ENCODE measurements at regions not wholly inside any gene's neighbourhood (a gene's known extent, or its start where the extent isn't known, plus 50 kb on each side); places are given as distances from the start of the nearest gene placed in this dataset.

DNA sequence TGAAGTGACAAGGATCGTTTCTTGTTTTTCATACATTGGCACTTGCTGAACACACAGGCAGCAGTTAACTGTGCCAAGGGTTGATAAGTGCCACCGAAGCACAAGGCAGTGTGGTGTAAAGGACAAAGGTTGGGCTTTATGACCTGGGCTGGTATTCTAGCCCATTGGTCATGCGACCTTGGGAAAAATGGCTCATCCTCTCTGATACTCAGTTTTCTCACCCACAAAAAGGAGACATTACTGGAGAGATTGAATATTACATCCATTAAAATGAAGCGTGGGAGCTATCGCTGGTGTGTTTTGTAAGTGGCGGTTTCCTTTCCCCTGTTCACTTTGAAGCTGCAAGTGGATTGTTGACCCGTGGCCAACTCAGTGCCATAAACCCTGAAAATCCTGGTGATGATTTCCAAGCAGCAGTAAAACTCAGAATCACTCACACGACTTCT, 216.9 kb downstream of the HAPSTR1 start:
- DNase-seq, result no peak

DNA sequence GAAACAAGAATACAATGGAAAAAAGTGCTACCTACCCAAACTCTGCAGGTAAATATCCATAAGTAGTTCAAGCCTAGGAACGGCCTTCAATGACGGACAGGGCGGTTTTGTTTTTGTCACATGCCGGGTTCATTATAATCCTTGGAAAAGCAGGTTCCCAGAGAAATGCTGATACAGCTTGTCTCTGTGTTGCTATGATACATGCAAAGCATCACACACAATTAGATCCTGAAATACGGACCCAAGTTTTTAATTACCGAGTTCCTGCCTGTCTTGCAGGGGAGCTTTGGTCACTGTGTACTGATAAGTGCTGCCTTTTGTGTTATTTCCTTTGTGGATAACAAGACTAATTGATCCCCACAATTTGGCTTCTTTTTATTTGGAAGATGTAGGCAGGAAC, 217.4 kb downstream of the HAPSTR1 start:
- no peak for DNase-seq

DNA sequence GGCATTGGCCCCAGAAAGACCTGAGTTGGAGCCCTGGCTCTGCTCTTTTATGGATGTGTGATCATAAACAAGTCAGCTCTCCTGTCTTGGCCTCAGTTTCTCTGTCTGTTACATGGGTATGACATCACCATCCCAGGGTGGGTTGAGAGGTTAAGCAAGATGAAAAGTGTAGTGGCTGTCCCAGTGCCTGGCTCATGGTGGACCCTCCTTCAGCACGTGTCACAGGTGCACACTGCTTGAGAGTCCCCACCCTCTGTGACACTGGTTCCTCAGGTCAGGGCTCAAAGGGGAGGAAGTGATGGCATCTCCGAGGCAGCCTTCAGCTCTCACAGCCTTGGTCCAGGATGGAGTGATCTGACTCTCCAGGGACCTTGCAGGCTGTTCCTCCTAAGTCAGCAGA, 218.4 kb downstream of the HAPSTR1 start:
- no peak for DNase-seq

DNA sequence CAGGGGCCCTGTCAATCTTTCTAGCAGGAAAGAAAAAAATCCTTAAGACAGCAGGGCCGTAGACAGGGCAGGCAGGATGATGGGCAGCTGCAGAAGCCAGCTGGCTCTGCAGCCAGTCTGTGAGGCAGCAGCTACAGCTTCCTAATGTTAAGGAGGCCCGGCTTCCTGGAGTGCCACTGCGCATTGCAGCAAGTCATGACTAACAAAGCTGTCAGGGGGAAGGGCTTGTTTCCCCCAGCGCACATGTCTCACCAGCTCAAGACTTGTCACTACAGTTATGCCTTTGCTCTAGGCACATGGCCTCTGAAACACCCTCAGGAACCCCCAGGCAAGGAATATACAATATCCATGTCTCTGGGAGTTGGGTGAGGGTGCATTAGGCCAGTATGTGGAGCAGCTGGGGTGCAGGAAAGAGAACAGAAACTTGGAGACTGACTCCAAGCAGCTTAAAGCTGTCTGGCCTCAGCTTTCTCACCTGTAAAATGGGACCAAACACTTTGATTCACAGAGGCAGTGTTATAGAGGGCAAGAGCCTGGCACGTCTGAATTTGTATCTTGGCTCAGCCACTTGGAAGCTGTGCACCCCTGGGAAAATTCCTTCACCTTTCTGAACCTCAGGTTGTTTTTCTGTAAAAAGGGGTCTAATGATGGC, 220.0 kb downstream of the HAPSTR1 start:
- no peak for DNase-seq

DNA sequence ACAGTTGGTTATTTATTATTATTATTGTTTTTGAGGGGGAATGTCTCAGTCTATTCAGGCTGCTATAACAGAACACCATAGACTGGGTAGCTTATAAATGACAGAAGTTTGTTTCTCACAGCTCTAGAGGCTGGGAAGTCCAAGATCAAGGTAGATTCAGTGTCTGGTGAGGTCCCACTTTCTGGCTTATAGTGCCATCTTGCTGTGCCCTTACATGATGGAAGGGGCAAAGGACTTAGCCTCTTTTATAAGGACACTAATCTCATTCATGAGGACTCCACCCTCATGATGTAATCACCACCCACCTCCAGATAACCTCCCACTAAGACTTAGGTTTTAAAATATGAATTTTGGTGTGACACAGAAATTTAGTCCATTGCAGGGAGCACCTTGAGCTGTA, 224.6 kb downstream of the HAPSTR1 start:
- DNase-seq, result no peak

DNA sequence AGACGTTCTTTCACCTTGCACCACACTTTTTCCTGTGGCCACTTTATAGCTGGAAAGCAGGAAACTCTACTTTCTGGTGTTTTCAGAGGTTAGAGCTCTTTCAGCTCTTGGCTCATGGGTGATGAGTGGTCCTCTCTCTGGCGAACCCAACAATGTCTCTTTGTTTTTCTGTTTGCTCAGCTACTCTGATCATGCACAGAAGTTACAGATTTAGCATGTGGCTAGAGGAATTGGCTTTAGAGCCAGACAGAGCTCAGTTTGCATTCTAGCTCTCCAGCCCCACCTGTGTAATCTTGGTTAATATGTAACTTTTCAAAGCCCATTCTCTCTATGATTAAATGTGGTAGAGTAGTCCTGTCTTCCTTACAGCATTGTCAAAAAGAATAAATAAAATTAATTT, 225.2 kb downstream of the HAPSTR1 start:
- no peak for DNase-seq

DNA sequence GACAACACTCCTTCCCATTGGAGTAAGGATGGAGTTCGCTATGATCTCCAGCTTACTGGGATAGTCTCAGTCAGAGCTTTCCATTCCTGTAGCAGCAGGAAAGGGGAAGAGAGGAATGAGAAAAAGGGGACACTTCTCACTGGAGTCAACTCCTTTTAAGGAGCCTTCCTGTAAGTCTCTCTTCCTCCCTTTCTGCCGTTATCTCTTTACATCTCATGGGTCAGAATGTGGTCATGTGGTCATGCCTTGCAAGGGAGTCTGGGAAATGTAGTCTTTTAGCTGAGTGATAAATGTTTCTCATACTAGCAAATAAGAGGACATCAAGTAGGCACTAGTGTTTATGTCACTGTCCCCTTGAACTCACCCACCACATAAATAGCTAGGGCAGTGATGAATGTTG, 227.3 kb downstream of the HAPSTR1 start:
- DNase-seq, result no peak

DNA sequence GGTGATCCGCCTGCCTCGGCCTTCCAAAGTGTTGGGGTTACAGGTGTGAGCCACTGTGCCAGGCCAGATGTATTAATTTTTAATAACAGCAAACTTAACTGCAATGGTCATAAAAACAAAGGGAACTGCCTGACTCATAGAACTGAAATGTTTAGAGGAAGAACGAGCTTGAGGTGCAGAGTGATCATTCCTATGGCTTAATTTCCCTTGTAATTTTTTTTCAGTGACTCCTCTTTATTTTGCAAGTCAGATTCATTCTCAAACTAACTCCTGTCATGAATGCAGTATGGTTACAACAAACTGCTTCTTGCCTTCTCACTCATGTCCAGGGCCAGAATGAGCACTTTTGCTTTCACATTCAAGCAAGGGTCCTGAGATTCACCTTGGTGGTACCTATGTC, 231.3 kb downstream of the HAPSTR1 start:
- no peak for DNase-seq

DNA sequence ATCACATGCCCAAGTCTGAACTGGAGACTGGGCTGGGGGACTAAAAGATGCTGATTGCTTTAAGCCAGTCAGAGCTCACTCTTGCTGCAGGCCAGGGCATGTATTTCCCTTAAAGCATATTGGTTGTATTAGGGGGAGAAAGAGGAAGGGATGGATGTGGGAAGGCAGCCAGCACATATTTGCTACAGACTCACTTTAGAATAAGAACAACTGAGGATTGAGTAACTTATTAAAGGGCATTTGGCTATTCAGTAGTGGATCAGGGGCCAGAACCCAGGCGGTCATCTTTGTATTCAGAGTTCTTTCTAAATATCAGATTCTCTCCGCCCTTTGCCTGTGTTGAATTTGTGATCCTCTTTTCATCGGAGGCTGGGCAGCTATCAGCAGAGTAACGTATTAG, 231.7 kb downstream of the HAPSTR1 start:
- DNase-seq, result no peak

DNA sequence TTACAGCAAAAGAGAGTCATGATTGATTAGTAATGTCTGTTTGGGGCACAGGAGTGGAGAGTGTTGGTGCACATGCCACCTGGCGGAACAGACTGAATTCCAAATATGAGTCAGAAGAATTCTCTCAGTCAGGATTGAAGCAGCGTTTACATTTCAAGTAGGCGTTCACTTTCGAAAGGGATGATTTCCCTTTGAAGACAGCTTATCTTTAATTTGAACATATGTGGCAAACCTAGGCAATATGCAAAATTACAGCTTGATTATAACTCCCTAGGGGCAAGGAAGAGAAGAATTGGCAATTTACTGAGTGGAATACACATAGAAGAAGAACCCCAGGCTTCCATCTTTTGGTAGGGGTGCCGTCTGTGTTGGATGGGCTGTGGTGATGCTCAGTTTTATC, 235.8 kb downstream of the HAPSTR1 start:
- DNase-seq, result no peak

DNA sequence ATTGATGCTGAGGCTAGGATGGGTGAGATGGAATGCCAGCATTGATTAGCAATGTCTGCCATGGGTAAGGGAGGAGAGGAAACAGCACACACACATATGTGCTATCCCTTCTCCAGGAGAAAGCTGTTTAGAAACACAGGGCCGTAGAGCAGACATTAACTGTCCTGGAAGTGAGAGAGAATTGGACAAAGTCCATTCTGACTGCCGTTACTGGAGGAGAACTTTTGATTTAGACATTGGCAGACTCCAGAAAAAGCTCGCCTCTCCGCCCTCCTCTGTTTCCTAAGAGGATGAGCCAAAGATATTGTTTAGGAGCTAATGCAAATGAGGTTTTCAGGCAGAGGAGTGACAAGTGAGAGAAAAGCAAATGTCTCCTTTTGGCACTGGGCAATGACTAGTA, 237.0 kb downstream of the HAPSTR1 start:
- no peak for DNase-seq

DNA sequence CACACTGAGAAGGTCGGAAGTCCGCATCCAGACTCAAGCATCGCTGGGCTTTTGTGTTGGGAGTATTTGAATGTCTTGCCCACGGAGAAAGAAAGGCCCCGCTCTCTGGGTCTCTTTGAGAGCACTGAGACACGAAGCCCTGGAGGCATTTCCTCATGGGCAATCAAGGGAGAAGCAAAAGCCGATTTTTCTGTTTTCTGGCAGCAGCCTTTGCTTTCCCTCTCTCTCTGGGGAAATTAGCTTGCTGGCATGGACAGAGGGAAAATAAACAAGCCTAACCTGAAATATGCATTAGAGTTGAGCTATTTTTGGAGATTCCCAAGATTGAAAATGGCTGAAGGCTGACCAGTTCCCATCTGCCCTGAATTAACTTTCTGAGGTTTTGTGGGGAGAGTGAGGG, 238.7 kb downstream of the HAPSTR1 start:
- DNase-seq, result no peak

DNA sequence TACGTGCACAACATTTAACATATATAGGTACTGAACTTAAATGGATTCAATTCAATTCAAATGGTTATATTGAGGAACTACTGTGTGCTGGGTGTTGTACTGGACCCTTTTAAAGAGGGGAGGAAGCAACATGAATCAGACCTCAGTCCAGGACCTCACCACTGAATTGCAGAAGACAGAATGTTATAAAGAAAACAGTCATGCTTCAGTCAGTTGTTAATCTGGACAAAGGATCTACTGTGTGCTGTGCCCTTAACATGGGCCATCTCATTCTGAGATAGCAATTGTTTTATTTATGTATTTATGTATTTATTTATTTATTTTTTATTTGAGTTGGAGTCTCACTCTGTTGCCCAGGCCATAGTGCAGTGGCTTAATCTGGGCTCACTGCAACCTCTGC, 240.1 kb downstream of the HAPSTR1 start:
- DNase-seq, result no peak

DNA sequence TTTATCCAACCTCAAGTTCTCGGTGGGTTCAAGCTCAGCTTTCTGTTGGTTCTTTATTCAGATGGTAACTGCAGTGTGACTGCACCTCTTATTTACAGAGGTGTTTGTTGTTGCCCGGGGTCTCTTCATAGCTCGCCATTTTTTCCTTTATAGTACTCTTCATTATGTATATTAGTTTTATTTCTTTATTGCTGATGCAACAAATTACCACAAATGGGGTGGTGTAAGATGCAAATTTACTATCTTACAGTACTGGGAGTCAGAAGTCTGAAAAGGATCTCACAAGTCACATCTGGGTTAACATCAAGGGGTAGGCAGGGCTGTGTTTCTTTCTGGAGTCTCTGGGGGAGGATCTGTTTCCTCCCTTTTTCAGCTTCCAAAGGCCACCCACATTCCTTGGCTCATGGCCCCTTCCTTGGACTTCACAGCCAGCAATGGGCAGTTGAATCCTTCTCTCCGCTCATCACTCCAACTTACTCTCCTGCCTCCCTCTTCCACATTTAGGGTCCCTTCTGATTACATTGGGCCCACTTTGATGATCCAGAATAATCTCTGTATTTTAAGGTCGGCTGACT, 241.2 kb downstream of the HAPSTR1 start:
- no peak for DNase-seq

DNA sequence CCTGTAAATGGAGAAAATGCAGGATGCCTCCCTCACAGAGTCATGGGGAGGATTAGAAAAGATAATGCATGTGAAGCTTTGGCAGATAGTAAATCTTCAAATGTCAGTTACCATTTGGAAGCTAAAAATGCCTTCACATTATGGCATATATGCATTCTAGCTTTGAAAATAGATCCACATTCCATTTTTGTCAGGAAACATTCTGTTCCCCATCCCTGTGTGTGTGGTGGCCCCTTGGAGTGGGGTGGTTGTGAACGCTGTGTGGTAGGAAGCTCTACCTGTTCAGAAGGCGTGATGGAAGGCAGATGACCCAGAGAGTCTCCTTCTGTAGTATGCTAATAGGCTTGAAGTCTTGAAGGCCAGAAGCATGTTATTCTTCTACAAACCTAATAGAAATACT, 242.0 kb downstream of the HAPSTR1 start:
- DNase-seq, result no peak

DNA sequence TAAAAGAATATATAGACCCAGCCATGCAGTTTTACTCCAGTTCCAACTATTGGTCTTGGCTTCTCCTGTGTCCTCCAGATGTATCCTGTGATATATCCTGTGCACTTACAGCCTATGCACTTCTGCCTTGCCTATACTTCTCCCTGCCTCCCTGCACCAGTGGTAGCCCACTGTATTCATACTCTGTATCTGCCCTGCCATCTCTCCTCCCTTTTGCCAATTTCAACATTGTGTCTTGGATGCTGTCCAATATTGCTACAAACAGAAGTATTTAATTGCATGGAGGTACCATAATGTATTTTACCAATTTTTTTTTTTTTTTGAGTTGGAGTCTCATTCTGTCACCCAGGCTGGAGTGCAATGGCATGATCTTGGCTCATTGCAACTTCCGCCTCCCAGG, 242.7 kb downstream of the HAPSTR1 start:
- DNase-seq, result no peak

DNA sequence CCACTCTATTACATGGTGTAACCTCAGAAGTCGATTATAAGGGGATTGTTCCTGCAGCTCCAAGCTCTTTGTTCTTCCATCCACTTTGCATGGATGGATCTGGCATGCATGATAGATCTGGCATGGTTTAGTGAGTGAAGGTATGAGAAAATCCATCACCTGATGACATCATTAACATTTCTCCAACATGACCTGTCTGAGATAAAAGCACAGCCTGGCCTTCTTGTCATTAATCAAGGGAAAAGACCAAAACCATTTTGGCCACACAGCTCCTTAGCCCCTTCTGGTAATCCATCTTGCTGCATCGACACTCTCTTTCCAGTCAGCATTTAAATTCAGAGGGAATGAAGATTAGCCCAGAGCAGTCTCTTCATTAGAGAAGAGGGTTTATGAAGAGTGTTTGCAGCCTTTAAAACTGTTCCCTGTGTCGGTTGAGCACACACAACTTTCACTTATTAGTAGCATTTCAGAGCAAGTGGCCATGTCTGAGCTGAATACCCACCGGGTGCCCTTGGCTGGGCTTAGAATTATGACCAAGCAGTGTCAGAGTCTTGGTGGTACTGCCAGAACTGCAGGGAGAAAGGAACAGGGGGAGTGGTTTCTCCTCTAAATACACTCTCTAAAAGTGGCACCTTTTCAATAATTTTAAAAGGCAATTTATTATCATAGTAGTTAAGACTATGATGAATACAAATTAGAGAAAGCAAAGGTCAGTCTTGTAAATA, 246.0 kb downstream of the HAPSTR1 start:
- no peak for DNase-seq

DNA sequence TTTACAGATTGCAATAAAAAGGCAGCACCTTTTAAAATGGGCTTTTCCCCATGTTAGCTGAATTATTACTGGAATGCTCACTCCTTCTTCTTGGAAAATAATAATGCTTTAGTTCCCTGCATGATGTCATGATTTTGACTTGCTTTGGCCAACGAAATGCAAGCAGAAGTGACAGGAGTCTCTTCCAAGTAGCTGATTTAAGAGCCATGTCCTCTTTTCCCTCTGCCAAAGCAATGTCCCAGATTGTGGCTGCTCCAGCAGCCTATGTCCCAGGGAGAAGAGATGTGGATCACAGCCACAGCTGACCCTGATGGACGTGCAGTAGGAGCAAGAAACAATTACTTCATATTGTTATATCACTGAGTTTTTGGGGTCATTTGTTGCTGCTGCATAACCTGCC, 246.6 kb downstream of the HAPSTR1 start:
- no peak for DNase-seq

DNA sequence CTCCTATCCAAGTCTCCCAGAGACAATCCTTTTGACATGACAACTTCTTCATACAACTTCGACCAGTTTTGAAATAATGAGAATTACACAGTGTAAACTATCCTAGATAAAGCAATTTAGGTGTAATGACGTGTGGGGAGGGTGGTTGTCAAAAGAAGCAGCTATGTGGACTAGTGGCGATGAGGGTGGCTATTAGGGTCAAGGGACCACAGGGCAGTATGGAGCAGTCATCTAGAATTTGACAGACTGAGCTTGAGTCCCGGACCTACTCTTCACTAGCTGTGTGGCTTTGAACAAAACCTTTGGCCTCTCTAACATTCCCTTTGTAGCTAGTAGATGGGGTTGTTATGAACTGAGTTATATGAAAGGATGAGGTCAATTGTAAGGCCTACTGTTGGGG, 247.1 kb downstream of the HAPSTR1 start:
- no peak for DNase-seq

DNA sequence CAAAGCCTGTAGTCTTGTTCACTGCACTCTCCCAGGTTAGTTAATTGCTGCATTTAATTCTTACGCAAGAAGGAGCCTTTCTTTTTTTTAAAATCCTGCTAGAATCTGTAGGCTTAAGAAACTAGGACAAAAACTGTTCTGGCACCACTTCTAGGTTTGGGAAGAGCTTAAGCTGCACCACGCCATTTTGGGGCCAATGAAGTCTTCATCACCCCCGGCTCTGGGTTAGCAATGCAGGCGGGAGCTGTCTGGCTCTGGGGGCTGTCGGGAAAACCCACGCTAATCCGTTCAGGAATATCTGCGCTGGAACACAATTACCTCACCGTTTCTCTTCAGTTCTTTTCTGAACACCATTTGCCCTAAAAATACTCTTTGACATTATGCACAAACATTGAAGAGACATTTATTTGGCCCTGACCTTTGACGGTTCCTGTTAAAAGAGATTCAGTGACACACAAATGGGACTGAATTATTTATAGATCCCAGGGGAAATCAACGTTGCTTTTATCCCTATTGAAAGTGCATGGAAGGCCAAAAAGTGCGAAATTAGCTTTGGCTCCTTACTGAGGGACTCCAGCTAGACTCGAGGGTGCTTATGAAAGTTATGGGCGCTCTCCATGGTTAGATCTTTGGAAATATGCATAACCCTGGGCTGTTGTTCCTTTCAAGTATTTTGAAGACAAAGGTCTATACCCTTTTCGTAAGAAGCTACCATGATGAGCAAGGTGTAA, 249.2 kb downstream of the HAPSTR1 start:
- DNase-seq, result no peak

DNA sequence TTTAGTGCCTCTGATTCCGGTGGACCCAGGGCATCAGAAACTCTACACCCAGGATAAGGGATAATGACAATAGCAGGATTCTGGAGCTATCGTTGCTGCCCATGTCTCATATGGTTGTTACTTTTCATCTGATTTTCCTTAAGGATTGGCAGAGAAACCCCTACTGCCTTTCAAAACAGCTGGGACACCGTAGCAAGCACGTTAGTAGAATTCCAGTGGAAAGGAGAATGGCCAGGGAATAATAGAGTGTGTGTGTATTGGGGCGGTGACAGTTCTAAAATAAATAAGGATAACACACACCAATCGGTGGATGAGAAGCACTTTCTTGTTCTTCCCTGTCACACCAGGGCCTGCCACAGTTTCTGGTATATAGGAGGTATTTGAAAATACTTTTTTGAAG, 251.8 kb downstream of the HAPSTR1 start:
- DNase-seq, result no peak

DNA sequence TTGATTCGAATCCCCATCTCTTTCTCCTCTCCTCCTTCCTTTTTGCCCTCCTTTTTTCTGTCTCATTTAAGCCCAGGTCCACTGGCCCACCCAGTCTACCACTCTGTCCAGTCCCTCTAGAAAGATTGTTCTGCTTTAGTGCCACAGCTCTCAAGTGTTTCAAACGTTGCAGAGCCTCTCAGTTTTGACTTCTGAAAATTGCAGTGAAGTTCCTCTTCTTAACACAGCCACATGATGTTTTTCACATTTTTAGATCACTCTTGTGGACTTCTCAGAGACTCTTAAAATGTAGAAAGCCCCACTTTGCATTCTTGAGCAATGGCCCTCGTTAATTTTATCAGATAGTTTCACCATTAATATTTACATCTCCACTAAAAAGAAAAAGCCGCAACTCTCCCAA, 253.1 kb downstream of the HAPSTR1 start:
- DNase-seq, result no peak

DNA sequence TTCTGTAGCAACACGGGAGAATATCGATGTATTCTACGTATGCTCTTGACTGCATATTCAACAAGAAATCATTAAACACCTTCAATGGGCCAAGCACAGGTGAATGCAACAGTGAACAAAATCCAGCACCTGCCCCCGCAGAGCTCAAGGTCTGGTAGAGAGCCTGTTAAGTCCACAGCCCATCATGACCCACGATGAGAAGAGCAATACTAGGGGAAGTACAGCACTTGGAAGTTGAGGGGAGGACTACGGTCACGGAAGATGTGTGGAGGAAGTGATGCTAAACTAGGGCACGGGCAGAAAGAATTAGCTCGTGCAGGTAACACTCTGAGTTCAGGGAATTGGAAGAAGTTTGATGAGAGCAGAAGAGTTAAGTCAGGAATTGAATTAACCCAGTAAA, 253.6 kb downstream of the HAPSTR1 start:
- no peak for DNase-seq

DNA sequence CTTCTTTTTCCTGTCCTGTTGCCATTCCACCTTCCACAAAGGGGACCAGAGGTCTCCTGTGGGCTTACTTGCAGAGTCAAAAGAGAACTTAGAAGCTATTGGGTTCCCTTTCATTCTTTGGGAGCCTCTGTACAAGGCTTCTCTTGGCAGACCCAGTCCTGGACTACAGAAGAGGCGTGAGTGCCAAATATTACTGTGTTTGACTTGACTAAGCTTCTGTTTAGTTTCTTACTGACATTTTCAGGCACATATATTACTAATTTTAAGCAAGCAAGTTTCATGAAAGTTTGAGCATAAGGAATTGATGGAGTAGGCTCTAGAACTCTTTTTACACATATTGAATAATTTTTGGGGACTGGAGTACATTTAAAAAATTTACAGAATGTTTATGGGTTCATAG, 254.4 kb downstream of the HAPSTR1 start:
- DNase-seq, result no peak
